Breast epithelium (tissue), 4 donors: ENCODE measurements at regions not wholly inside any gene's neighbourhood (a gene's known extent, or its start where the extent isn't known, plus 50 kb on each side); places are given as distances from the start of the nearest gene placed in this dataset.
A peak's percentile ranks its signal among the peaks of the same experiment; 100 is the strongest.

Source experiments
- DNase-seq, 2 donors: peaks; one replicate each; pipeline ENCODE4 v3.0.0-alpha.2; 2019; ENCODE audit warnings: low spot score in 2 of 2
- H3K27ac ChIP-seq, 2 donors: fragments of 200-600 bp; sonication (generic) in 1 of 2; one replicate each; pipeline ENCODE4 v1.5.1; 2016 to 2019; ENCODE audit warnings: mild to moderate bottlenecking in 1 of 2
- H3K27me3 ChIP-seq, 2 donors: fragments of 200-600 bp; sonication (generic) in 1 of 2; one replicate each; pipeline versions ENCODE4 v1.5.1 to v1.6.0; 2017 to 2019; ENCODE audit warnings: control low read depth in 1 of 2, mild to moderate bottlenecking in 1 of 2
- H3K36me3 ChIP-seq: fragments of 200-600 bp; one replicate; pipeline ENCODE4 v1.5.1; 2019
- H3K4me1 ChIP-seq, 2 donors: fragments of 200-600 bp; sonication (generic); one replicate each; pipeline ENCODE4 v1.5.1; 2016 to 2019; ENCODE audit warnings: control low read depth in 1 of 2
- H3K4me3 ChIP-seq, 3 donors: fragments of 200-600 bp; sonication (generic); 1 replicate in 2 of 3; 2 replicates in 1 of 3; pipeline ENCODE4 v1.5.1; 2016 to 2019; ENCODE audit warnings: mild to moderate bottlenecking in 3 of 3, moderate library complexity in 2 of 3
- H3K9me3 ChIP-seq, 2 donors: fragments of 200-600 bp; sonication (generic) in 1 of 2; one replicate each; pipeline ENCODE4 v1.5.1; 2016 to 2019; ENCODE audit warnings: control low read depth in 1 of 2
- POLR2A ChIP-seq: fragments of 450-650 bp; IDR thresholded peaks from one replicate; pipeline ENCODE4 v1.6.1; 2016; ENCODE audit warnings: antibody characterized with exemption, mild to moderate bottlenecking, moderate library complexity
- POLR2AphosphoS5 ChIP-seq, 3 donors: sonication (generic); formaldehyde crosslinking; IDR thresholded peaks; one replicate each; pipeline ENCODE4 v1.6.1; 2017; ENCODE audit warnings: antibody characterized with exemption in 3 of 3
- intact Hi-C: fragments of 100-400 bp; cut with DNase I; formaldehyde crosslinking; loops from one replicate; pipeline ENCODE4 v1.15.1; 2023; ENCODE audit warnings: low total_unique reads
- TF ChIP-seq, protein P1 (sequence below), 3 donors: fragments of 450-650 bp; IDR thresholded peaks; one replicate each; pipeline ENCODE4 v1.5.1; 2016 to 2017; ENCODE audit warnings: antibody characterized with exemption in 3 of 3, mild to moderate bottlenecking in 3 of 3, moderate library complexity in 3 of 3

- no peak for TF ChIP-seq POLR2AphosphoS5 (IDR thresholded peaks at IDR 0.05)
- no peak for TF ChIP-seq POLR2A
- TF ChIP-seq, protein P1, sequence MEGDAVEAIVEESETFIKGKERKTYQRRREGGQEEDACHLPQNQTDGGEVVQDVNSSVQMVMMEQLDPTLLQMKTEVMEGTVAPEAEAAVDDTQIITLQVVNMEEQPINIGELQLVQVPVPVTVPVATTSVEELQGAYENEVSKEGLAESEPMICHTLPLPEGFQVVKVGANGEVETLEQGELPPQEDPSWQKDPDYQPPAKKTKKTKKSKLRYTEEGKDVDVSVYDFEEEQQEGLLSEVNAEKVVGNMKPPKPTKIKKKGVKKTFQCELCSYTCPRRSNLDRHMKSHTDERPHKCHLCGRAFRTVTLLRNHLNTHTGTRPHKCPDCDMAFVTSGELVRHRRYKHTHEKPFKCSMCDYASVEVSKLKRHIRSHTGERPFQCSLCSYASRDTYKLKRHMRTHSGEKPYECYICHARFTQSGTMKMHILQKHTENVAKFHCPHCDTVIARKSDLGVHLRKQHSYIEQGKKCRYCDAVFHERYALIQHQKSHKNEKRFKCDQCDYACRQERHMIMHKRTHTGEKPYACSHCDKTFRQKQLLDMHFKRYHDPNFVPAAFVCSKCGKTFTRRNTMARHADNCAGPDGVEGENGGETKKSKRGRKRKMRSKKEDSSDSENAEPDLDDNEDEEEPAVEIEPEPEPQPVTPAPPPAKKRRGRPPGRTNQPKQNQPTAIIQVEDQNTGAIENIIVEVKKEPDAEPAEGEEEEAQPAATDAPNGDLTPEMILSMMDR (IDR thresholded peaks at IDR 0.05), result no peak
- no peaks in the 10 kb centered on the region for H3K36me3 ChIP-seq
- no peaks in the 10 kb centered on the region for H3K27me3 ChIP-seq
- no peak overlapping the region for H3K27ac ChIP-seq
- no peak for DNase-seq
- intact Hi-C loops, result no loop called here
- no peak overlapping the region for H3K4me3 ChIP-seq
- H3K4me1 ChIP-seq, result no peaks in the 10 kb centered on the region
- no peaks in the 10 kb centered on the region for H3K9me3 ChIP-seq
These were observed 279.2 kb downstream of the DMAC1 start for GRCh38 chr9:7520396-7520795.

GRCh38 chr9:7516376-7516775, 283.2 kb downstream of the DMAC1 start:
- TF ChIP-seq, protein P1 (IDR thresholded peaks at IDR 0.05), result no peak
- TF ChIP-seq POLR2A, result no peak
- no peak for TF ChIP-seq POLR2AphosphoS5 (IDR thresholded peaks at IDR 0.05)
- Histone ChIP-seq H3K36me3 (no peaks in the 10 kb centered on the region), H3K9me3 (no peaks in the 10 kb centered on the region), H3K4me1 (no peaks in the 10 kb centered on the region), H3K27me3 (no peaks in the 10 kb centered on the region), H3K4me3 (no peak overlapping the region), H3K27ac (no peak overlapping the region)
- no peak for DNase-seq
- intact Hi-C loops, result no loop called here

DNA sequence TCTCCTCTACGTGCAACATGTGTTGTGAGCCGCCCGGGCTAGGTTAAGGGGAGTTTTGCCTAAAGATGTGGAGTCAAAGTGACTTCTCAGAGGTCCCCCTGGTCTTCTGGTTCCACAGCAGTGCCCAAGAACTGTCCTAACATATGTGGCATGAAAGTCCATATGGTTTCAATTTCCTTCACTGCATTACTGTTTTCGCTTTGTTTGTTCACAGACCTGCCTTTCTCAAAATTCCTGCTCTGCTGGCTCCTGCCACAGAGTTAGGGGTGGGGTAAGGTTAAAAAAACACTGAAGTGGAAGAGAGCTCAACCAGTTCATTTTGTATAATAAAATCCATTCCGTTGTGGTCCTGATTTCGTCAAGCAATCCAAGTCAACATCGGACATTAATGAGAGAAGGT, 289.4 kb downstream of the DMAC1 start:
- DNase-seq, result no peak
- Histone ChIP-seq H3K9me3 (no peaks in the 10 kb centered on the region), H3K27ac (peak overlapping the region in 1 of 2 donors; percentile 76), H3K36me3 (no peaks in the 10 kb centered on the region), H3K4me1 (no peaks in the 10 kb centered on the region), H3K4me3 (peak overlapping the region in 2 of 3 donors; percentile 12 to 15), H3K27me3 (no peaks in the 10 kb centered on the region)
- TF ChIP-seq POLR2A, result no peak
- TF ChIP-seq, protein P1 (IDR thresholded peaks at IDR 0.05), result no peak
- no peak for TF ChIP-seq POLR2AphosphoS5 (IDR thresholded peaks at IDR 0.05)
- intact Hi-C loops, result no loop called here

DNA sequence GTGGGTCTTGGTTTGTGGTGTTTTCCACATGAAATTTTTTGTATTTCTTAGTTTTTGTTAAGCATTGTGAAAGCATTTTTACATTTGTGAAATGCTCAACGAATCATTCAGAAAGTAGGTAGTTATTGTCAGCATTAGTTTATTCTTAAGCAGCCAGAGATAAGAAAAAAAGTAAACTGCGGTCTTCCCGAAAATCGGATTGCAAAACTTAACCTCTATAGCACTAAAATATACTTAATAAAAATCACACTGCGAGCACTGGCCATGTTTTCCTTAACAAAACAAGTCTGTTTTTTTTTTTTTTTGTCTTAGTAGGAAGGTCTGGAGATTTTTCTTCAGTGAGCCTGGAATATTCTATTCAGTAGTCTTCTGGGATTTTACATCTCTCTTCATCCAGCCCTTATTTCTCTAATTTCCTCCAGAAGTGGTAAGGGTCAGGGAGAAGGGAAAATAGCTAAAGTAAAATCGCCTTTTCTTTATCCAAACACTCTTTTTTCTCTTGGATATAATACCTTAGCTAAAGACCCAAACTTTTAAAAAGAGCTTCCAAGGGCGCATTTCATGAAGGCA, 289.9 kb downstream of the DMAC1 start:
- TF ChIP-seq, protein P1 (IDR thresholded peaks at IDR 0.05), result no peak
- TF ChIP-seq POLR2A (no peak), POLR2AphosphoS5 (IDR thresholded peaks at IDR 0.05) (no peak)
- Histone ChIP-seq H3K27me3 (no peaks in the 10 kb centered on the region), H3K27ac (peak overlapping the region in 1 of 2 donors; percentile 76), H3K9me3 (no peaks in the 10 kb centered on the region), H3K4me1 (no peaks in the 10 kb centered on the region), H3K36me3 (no peaks in the 10 kb centered on the region), H3K4me3 (peak overlapping the region in 2 of 3 donors; percentile 12 to 15)
- DNase-seq, result no peak
- intact Hi-C loops, result no loop called here

DNA sequence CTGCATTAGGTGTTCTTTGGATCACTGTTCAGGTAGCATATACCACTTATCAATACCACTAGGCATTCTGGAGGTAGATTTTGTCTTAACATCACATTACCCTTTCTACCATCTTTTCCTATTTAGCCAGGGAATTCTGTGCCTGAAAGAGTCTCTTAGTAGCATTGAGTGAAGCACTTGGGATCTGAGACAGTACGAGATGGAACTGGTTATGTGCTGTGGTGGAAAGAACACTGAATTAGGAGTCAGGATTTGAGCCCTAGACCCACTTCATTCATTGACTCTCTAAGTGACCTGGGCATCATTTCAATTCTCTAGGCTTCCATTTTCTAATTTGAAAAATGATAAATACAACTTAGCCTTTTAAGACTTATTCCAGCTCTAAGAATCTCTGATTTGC, 291.1 kb downstream of the DMAC1 start:
- Histone ChIP-seq H3K27me3 (no peaks in the 10 kb centered on the region), H3K4me1 (no peaks in the 10 kb centered on the region), H3K36me3 (no peaks in the 10 kb centered on the region), H3K4me3 (no peak overlapping the region), H3K27ac (no peak overlapping the region), H3K9me3 (no peaks in the 10 kb centered on the region)
- TF ChIP-seq, protein P1 (IDR thresholded peaks at IDR 0.05), result no peak
- DNase-seq, result no peak
- intact Hi-C loops, result no loop called here
